ENCODE measurements at regions not wholly inside any gene's neighbourhood (a gene's known extent, or its start where the extent isn't known, plus 50 kb on each side); places are given as distances from the start of the nearest gene placed in this dataset.

DNA sequence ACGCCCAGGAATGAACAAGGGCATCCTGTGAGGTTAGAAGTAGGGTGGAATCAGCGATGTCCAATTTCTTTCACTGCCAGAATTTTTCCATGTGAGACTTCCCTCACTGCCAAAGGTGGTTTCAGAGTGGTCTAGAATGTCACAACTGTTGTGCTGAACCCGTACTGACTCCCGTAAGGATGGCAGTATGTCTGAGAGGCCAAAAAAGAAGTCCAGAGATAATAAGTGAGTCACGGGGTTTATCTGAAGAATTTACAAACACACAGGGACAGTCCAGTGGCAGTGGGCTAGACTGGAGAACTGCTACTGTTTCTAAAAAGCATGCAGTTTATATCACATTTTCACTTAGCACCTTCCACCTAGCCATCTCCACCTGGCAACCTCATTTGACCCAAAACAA lies 160.6 kb upstream of the ATP10A start:
- Histone ChIP-seq H3K4me3 (no peak overlapping the region), H3K4me1 (peaks cover 0 to 6% (median 3%) of the 10 kb centered on the region in 4 donors), H3K36me3 (no peaks in the 10 kb centered on the region), H3K27me3 (peaks cover 0 to 5% of the 10 kb centered on the region in 2 donors), H3K27ac (no peak overlapping the region), H3K9me3 (no peaks in the 10 kb centered on the region)
- TF ChIP-seq, protein P1, sequence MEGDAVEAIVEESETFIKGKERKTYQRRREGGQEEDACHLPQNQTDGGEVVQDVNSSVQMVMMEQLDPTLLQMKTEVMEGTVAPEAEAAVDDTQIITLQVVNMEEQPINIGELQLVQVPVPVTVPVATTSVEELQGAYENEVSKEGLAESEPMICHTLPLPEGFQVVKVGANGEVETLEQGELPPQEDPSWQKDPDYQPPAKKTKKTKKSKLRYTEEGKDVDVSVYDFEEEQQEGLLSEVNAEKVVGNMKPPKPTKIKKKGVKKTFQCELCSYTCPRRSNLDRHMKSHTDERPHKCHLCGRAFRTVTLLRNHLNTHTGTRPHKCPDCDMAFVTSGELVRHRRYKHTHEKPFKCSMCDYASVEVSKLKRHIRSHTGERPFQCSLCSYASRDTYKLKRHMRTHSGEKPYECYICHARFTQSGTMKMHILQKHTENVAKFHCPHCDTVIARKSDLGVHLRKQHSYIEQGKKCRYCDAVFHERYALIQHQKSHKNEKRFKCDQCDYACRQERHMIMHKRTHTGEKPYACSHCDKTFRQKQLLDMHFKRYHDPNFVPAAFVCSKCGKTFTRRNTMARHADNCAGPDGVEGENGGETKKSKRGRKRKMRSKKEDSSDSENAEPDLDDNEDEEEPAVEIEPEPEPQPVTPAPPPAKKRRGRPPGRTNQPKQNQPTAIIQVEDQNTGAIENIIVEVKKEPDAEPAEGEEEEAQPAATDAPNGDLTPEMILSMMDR (IDR thresholded peaks at IDR 0.05) = no peak
- DNase-seq = no peak
- intact Hi-C loops (cut with DNase I; ENCODE audit: low total_unique reads) = no loop called here

DNA sequence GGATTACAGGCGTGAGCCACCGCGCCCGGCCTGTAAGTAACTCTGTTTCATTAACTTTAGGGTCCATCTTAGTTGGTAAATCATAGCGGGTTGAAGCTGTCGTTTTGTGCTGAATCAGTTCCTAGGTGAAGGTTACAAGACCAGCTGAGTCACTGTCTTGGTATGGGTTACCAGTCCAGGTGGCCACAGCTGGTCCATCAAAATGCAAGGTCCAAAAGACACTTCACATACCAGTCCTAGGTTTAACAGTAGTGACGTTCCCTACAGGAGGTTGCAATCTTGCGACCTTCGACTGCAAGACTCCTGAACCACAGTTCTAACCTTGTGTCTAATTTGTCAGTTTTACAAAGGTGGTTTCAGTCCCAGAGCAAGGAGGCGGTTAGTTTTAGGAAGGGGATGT lies 160.1 kb upstream of the ATP10A start:
- Histone ChIP-seq H3K4me3 (no peak overlapping the region), H3K27ac (no peak overlapping the region), H3K27me3 (peaks cover 0 to 5% of the 10 kb centered on the region in 2 donors), H3K9me3 (no peaks in the 10 kb centered on the region), H3K4me1 (peaks cover 0 to 2% (median under 1%) of the 10 kb centered on the region in 4 donors), H3K36me3 (no peaks in the 10 kb centered on the region)
- intact Hi-C loops (cut with DNase I; ENCODE audit: low total_unique reads) = no loop called here
- no peak for DNase-seq
- TF ChIP-seq, protein P1 (IDR thresholded peaks at IDR 0.05) = no peak

DNA sequence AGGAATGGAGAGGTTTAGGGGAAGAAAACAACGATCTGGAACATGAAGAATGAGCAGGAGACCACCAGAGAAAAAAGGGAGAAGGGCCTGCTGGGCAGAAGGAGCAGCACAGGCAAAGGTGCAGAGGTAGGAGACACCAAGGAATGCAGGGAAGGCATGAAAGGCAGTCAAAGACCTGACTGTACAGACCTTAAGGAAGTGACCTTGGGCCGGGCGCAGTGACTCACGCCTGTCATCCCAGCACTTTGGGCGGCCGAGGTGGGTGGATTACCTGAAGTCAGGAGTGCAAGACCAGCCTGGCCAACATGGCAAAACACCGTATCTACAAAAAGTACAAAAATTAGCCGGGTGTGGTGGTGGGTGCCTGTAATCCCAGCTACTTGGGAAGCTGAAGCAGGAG lies 157.7 kb upstream of the ATP10A start:
- Histone ChIP-seq H3K9me3 (no peaks in the 10 kb centered on the region), H3K27me3 (peaks cover 0 to 7% of the 10 kb centered on the region in 2 donors), H3K36me3 (no peaks in the 10 kb centered on the region), H3K4me3 (no peak overlapping the region), H3K4me1 (no peaks in the 10 kb centered on the region), H3K27ac (no peak overlapping the region)
- TF ChIP-seq, protein P1 (IDR thresholded peaks at IDR 0.05) = no peak
- no peak for DNase-seq
- intact Hi-C loops (cut with DNase I; ENCODE audit: low total_unique reads) = no loop called here

DNA sequence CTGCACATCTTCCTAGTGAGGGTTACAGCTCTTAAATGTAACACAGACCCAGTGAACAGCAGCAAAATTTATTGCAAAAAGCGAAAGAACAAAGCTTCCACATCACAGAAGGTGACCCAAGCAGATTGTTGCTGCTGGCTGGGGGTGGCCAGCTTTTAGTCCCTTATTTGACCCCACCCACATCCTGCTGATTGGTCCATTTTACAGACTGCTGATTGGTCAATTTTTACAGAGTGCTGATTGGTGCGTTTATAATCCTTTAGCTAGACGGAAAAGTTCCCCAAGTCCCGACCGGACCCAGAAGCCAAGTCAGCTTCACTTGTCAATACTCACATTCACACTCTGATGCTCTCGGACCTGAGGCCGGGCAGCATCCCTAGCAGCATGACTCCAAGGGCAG lies 154.5 kb upstream of the ATP10A start:
- Histone ChIP-seq H3K27ac (no peak overlapping the region), H3K27me3 (peaks cover 0 to 17% of the 10 kb centered on the region in 2 donors), H3K4me1 (no peaks in the 10 kb centered on the region), H3K4me3 (no peak overlapping the region), H3K9me3 (no peaks in the 10 kb centered on the region), H3K36me3 (no peaks in the 10 kb centered on the region)
- TF ChIP-seq, protein P1 (IDR thresholded peaks at IDR 0.05) = no peak
- intact Hi-C loops (cut with DNase I; ENCODE audit: low total_unique reads) = no loop called here
- no peak for DNase-seq

DNA sequence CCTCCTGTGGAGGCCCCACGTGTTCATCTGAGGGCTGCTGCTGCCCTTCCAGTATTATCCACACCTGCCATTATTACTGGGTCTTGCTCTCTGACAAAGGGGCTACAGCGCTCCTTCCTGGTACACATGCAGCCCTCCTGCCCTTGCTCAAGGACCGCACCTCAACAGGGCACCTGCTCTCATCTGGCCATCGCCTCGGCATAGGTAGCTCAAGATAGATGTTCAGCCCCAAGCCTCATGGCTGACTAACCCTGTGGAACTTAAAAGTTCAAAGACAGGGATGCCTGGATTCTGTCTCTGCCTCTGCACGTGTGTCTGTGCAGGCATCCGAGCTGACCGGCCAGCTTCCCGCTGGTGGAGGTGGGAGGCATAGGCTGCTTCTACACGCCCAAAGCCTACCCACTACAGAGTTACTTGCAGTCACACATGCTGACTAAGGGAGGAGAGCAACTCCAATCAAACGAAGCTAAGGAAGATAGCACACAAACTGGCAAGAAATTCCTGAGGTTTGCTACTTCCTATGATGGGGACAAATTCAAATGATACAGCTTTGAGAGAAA lies 152.5 kb upstream of the ATP10A start:
- intact Hi-C loops (cut with DNase I; ENCODE audit: low total_unique reads) = no loop called here
- H3K4me3 ChIP-seq = no peak overlapping the region
- DNase-seq = no peak
- no peaks in the 10 kb centered on the region for H3K4me1 ChIP-seq
- peaks cover 0 to 5% (median 0%) of the 10 kb centered on the region in 3 donors for H3K9me3 ChIP-seq
- TF ChIP-seq, protein P1 (IDR thresholded peaks at IDR 0.05) = no peak
- peaks cover 0 to 17% of the 10 kb centered on the region in 2 donors for H3K27me3 ChIP-seq
- H3K36me3 ChIP-seq = no peaks in the 10 kb centered on the region
- H3K27ac ChIP-seq = no peak overlapping the region

DNA sequence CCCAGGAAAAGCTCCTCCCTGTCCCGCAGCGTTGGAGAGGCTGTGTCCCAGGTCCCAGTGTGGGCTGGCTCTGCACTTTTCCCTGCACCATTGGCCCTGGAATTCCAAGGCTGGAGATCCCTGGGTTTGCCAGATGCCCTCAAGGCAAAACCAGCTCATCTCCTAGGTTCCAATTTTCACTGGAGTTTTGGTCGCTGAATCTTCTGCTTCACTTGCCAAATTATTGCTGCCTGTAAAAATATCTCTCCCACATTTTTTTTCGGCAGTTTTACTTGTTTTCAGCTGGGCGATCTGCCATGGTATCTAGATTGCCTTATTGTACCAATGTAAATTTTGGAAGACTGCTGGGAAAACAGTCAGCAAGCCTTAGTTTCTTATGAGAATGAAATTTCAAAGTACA lies 150.9 kb upstream of the ATP10A start:
- no peaks in the 10 kb centered on the region for H3K4me1 ChIP-seq
- H3K27ac ChIP-seq = no peak overlapping the region
- TF ChIP-seq, protein P1 (IDR thresholded peaks at IDR 0.05) = no peak
- H3K4me3 ChIP-seq = no peak overlapping the region
- H3K9me3 ChIP-seq = peaks cover 0 to 9% (median 0%) of the 10 kb centered on the region in 3 donors
- H3K36me3 ChIP-seq = no peaks in the 10 kb centered on the region
- no peak for DNase-seq
- H3K27me3 ChIP-seq = peaks cover 0 to 12% of the 10 kb centered on the region in 2 donors
- intact Hi-C loops (cut with DNase I; ENCODE audit: low total_unique reads) = no loop called here
